Erythroblast (primary cell): ENCODE measurements at regions not wholly inside any gene's neighbourhood (a gene's known extent, or its start where the extent isn't known, plus 50 kb on each side); places are given as distances from the start of the nearest gene placed in this dataset.

Source experiments
- GATA1 ChIP-seq: IDR thresholded peaks from 2 replicates; pipeline ENCODE4 v1.6.1; 2011; ENCODE audit warnings: low read depth, mild to moderate bottlenecking, control low read depth, low read length, moderate library complexity
- POLR2A ChIP-seq: IDR thresholded peaks from 2 replicates; pipeline ENCODE4 v1.6.1; 2011; ENCODE audit warnings: mild to moderate bottlenecking, low read length

- TF ChIP-seq POLR2A (no peak), GATA1 (no peak)
Observed at GRCh38 chr4:22202246-22202974, 253.8 kb upstream of the KCNIP4 start.
